Bone marrow (tissue), 2 donors: ENCODE measurements at regions not wholly inside any gene's neighbourhood (a gene's known extent, or its start where the extent isn't known, plus 50 kb on each side); places are given as distances from the start of the nearest gene placed in this dataset.

ENCODE experiments used
- DNase-seq, 2 donors: peaks; one replicate each; lab custom pipeline; 2025; lab: John Stamatoyannopoulos, UW

- DNase-seq: no peak
Observed at GRCh38 chr3:41148901-41149300, 50.4 kb upstream of the CTNNB1 start.
